CD4-positive, alpha-beta T cell treated with Interleukin-4 for 4 hours (primary cell): ENCODE measurements at regions not wholly inside any gene's neighbourhood (a gene's known extent, or its start where the extent isn't known, plus 50 kb on each side); places are given as distances from the start of the nearest gene placed in this dataset.
"Not testable (repeated sequence)": the region's sequence is repeated elsewhere in the genome, so short reads cannot be mapped to it uniquely, and the experiment has no call there.

Experiments used
- DNase-seq: peaks from one replicate; pipeline ENCODE4 v3.0.0-alpha.2; 2020

GRCh38 chr9:135344523-135344901 is 135.1 kb upstream of the PPP1R26 start:
- no peak for DNase-seq

DNA sequence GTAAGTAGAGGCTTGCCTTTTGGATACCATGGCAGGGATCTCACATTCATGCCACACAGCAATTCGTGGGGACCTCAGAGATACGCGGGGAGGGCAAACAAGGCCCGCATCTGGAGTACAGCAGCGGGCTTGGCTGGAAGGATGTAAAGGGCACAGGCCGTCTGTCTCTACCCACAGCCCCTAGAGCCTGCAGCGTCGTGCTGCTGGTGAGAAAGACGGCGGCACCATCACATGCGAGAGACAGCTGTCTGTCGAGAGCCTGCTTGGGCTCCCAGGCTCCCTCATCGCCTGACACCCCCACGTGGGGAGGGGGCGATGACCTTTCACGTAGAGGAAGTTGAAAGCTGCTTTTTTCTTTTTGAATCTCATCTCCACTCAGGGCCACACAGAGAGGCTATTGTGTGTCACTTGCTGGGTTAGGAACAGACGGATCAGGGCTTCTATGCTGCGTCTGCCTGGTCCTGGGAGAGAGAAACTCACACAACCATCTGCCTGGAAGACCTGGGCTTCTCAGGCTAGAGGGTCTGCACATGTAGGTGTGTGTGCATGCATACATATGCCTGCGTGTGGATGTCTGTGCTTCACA is 134.6 kb upstream of the PPP1R26 start:
- no peak for DNase-seq

DNA sequence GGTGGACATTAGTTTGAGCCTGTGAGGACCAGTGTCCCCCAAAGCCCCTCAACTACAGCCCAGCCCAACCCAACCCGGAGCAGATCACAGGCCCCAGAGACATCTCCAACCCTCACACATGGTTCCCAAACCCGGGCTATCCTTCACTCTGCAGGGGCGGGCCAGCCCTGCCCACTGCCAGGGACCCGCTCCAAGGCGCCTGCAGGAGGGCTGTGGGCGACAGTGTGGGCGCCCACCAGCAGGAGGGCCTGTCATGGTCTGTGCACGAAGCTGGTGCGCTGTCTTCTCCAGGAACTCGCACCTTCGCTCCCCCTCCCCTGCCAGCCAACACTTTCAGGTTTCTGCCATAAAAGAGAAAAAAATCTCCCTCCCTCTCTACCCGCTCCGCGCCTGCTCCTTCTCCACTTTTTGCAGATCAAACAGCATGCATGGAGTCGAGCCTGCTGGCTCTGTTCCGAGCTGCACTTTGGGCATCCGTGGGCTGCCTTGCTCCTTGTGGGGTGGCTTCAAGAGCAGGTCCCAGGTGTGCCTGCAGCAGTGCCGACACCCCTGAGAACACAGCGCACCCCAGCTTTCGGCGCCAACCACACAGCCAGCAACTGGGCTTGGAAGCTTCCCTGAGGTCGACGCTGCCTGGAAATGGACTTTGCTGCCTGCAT is 133.7 kb upstream of the PPP1R26 start:
- no peak for DNase-seq

- no peak for DNase-seq
These were observed 133.0 kb upstream of the PPP1R26 start for GRCh38 chr9:135346438-135347050.

DNA sequence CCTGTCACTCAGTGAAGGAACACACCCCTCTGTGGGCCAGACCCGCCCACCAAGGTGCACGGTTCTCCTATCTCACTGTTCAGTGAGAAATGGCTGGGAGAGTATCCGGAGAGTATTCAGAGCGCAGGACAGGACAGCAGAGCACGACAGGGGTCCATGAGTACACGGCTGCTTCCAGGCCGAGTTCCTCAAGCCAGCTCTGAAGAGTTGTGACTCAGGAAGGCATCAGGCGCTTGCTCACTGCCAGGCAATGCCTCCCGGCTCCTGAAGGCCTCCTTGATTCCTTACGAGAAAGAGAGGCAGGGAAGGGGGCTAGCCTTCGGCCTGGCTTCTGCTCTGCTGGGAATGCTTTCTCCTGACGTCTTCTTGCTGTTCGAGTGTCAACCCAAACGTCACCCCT is 132.1 kb upstream of the PPP1R26 start:
- no peak for DNase-seq

- no peak for DNase-seq
These were observed 131.3 kb upstream of the PPP1R26 start for GRCh38 chr9:135348076-135348787.

DNA sequence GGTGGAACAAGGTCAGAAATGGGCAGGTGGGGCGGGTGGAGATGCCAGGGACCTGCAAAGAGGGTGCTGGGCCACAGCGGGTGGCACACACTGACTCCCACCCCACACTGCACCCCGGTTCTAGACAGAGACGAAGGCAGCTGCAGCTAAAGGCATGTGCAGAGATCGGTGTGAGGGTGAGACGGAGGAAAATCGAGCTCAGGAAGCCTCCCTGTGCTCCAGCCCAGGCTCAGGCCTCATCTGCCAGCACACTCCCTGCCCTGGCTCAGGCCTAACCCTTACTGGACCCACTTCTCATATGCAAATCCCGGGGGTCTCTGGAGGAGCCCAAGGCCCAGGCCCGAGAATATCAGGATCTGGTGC is 130.8 kb upstream of the PPP1R26 start:
- DNase-seq: no peak

DNA sequence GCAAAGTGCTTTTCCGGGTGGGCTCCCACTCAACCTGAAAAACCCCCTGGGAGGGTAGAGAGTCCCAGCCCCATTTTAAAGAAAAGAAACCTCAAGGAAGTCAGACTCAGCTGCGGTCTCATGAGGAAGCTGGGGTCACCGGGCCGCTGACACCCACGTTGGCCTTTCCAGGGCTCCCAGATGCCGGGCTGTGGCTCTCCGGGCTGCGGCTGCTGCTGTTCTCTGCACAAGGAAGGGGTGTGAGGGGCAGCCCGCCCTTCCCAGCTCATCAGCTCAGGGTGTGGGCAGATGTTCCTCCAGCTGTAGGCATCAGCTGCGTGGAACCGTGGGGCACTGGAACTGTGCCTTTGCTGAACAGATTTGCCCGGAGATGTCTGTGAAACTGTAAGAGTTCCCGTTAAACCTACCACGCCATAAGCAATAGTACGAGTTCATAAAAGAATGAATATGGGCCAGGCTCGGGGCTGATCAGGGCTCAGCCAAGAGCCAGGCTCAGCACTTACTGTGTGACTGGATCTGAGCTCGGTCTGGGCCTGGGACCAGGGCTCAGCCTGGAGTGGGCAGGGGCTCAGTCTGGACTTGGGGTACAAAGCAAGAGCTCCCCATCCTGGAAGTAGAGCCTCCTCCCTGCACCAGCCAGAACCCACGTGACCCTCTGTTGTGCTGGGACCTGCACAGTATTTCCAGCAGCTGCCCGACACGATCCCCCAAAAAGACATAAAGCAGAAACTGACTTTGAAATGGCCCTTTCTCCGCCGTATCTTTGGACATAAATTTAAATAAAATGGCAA is 130.2 kb upstream of the PPP1R26 start:
- no peak for DNase-seq

DNA sequence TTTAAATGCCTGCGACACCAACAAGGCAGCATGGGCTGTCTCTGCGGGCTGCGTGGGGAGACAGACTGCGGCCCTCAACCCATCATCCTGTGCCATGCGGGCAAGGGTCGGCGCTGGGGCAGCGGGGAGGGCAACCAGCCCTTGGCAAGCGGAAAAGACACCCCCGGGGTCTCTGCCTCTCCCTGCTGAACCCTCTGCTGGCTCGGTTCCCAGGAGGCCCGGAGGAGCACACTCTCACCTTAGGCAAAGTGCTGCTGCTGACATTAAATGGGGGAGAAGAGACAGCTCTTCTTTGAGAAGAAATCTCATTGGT is 129.6 kb upstream of the PPP1R26 start:
- DNase-seq: no peak

- DNase-seq: no peak
These were observed 125.6 kb upstream of the PPP1R26 start for GRCh38 chr9:135353935-135354334.

DNA sequence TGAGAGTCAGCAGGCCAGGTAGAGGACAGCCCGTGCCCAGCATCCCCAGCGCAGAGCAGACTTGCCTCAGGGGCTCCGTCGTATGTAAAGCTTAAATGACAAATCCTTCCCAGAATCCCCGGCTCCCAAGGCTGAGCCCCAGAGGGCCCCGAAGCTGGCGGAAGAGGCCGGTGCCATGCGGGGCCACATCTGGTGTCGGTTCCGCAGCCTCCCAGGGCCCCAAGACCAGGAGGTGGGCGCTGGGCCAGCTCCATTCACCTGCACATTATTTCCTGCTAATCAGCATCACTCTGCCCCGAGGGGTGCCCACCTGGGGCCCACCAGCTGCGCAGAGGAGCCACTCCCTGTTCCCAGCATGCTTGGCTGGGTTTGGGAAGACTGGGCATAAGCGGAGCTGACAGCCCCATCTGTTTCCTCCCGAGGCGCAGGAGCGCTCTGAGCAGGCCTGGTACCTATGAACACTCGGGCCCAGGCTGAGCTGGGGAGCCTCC is 124.0 kb upstream of the PPP1R26 start:
- no peak for DNase-seq

- DNase-seq: no peak
These were observed 123.6 kb upstream of the PPP1R26 start for GRCh38 chr9:135356021-135356420.

DNA sequence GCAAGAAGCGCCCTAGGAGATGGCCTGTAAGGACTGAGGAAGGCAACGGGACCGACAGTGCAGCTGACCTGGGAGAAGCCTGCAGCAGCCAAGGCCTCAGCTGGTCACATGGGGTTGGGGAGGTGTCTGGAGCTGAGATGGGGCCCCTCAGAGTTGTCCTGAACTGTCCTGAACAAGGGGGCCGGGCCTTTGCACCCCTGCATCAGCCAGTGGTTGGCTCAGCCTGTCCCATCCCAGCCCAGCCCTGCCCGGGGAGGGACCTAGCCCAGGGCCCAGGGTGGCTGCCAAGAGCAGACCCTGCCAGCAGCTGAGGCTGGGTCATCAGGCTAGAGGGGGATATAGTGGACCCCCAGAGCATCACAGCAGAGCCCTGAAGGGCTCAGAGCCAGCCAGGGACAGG is 122.8 kb upstream of the PPP1R26 start:
- no peak for DNase-seq

DNA sequence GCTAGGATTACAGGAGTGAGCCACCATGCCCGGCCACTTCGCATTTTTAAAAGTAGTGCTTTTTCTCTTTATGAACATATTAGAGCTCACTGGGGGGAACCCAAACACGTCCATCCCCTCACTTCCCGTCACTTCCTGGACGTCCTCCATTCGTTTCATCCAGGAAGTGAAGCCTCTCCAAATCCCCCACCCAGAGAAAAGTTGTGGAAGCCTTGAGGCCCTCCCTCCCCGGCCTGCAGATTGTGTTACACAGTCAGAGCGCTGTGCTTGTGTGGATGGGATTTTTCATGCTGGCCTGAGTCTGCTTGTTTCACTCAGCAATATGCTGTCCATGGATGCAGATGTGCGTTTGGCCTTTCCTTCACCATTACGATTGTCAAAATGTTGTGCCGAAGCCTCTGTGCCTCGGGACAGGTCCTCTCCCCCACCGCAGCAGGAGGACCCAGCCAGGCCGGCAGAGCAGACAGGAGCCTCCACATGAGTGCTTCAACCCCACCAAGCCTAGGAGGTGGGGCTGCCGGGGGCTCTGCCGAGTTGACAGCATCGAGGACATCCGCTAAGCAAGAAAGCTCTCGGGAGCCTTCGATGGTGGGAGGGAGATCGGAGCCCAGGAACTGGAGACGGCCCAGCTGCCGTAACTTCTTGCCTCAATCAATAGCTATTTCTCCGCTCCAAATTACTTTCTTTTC is 121.6 kb upstream of the PPP1R26 start:
- no peak for DNase-seq

DNA sequence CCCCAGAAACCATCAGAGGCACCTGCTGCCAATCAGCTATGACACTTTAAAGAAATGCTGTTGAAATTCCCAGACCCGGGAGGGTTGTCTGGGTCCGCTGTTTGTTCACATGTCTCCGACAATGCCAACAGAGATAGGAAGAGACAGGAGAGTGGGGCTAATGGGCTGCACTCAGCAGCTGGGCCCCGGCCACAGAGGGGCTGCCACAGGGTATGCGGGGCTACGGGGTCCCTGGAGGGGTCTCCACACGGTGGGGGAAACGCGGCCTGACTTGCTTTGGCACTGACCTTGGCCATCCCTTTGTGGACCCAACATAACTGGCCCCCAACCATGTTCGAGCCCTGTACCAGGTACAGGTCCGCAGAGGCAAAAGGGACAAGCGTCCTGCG is 121.0 kb upstream of the PPP1R26 start:
- DNase-seq: no peak

- no peak for DNase-seq
These were observed 119.8 kb upstream of the PPP1R26 start for GRCh38 chr9:135359764-135360163.

DNA sequence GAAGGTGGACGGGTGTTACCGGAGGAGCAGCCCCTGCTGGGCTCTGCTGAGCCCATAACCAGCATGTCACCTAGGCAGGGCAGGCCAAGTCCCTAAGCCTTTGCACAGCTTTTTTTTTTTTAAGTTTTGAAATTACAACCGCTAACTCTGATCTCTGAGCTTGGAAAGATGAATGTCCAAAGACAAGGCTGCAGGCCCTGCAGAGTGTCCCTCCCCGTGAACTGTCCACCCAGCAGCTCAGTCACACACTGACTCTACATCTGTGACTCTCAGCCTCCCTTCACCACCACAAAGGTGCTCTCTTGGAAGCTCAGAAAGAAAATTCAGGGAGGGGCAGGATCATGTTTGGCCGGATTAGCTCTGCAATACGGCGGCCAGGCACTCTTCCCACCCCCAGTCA is 119.0 kb upstream of the PPP1R26 start:
- no peak for DNase-seq

GRCh38 chr9:135361668-135362067 is 117.9 kb upstream of the PPP1R26 start:
- DNase-seq: not testable (repeated sequence)

GRCh38 chr9:135363596-135363995 is 116.0 kb upstream of the PPP1R26 start:
- DNase-seq: no peak

GRCh38 chr9:135365013-135365768 is 114.4 kb upstream of the PPP1R26 start:
- DNase-seq: no peak

GRCh38 chr9:135366104-135366503 is 113.5 kb upstream of the PPP1R26 start:
- no peak for DNase-seq

DNA sequence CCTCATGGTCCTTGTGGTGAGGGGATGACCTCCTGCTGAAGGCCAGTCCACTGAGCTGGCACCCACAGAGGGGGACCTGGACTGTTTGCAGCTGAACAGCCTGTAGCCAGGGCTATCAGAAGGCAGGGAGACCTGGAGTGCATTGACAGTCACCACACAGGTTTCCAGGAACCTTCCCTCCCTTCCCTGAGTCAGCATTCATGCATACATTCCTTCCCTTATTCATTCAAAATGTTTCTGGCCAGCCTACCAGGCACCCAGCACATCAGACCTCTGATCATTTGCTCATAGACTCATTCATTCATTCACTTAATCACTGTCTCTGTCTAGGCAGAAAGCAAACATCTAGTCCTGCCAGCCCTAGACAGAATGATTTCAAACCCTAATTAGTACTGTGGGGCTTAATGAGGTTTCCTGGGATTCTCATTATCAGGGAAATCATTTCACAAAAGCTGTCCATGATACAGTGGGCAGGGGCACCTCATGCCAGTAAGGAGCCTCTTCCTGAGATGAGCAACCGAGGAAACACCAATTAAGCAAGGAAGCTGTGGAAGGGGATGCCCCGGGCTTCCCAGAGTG is 110.1 kb upstream of the PPP1R26 start:
- no peak for DNase-seq
